ENCODE measurements at regions not wholly inside any gene's neighbourhood (a gene's known extent, or its start where the extent isn't known, plus 50 kb on each side); places are given as distances from the start of the nearest gene placed in this dataset.

GRCh38 chr14:89639687-89640086 lies 222.7 kb upstream of the FOXN3 start:
- FAIRE-seq (no peak), ATAC-seq (no peak), DNase-seq (ENCODE audit: low read depth, low spot score) (no peak)
- Histone ChIP-seq H4K20me1 (ENCODE audit: control insufficient read depth, insufficient read depth) (no peaks in the 10 kb centered on the region), H2AFZ (ENCODE audit: control insufficient read depth, low read depth, low read length) (no peak overlapping the region), H3K4me1 (ENCODE audit: control insufficient read depth, insufficient read depth, low read length) (peaks cover 6% of the 10 kb centered on the region), H3K27ac (ENCODE audit: control insufficient read depth, insufficient read depth) (no peak overlapping the region), H3K4me2 (ENCODE audit: control insufficient read depth, insufficient read depth) (no peak overlapping the region), H3K9ac (ENCODE audit: control insufficient read depth, insufficient read depth, low read length) (no peak overlapping the region), H3K79me2 (ENCODE audit: control insufficient read depth, insufficient read depth, low read length) (no peaks in the 10 kb centered on the region), H3K9me3 (replicated peaks; ENCODE audit: control insufficient read depth, insufficient read depth, low read length) (no peaks in the 10 kb centered on the region), H3K4me3 (no peak overlapping the region), H3K27me3 (replicated peaks in 1 of 2; ENCODE audit: control insufficient read depth in 2 of 2, insufficient read depth in 2 of 2, low read length in 1 of 2) (no peaks in the 10 kb centered on the region), H3K36me3 (ENCODE audit: control insufficient read depth in 2 of 2, insufficient read depth in 2 of 2, low read length in 1 of 2) (no peaks in the 10 kb centered on the region)
- SMC1A ChIA-PET (ENCODE audit: uncharacterized antibody, unreplicated experiment): no interaction called here
- BruUV-seq (replicated peaks): no TSS peak
- POLR2A ChIA-PET: no interaction called here
- 56% methylated on average over 1 of the region's 1 CpG for WGBS (ENCODE audit: insufficient coverage, insufficient replicate concordance, low lambda C conversion rate, missing lambda C conversion rate)
- intact Hi-C loops (cut with micrococcal nuclease; ENCODE audit: unreplicated experiment): loop anchor here (2.0 kb wide), 1 partner anchor 21 kb away; no protein-coding TSS in a partner anchor
- RAD21 ChIA-PET (ENCODE audit: unreplicated experiment): no interaction called here
- no peak for TF ChIP-seq KDM1A (IDR thresholded peaks at IDR 0.05; ENCODE audit: borderline replicate concordance)
- no peak for TF ChIP-seq NFIC (IDR thresholded peaks at IDR 0.05; ENCODE audit: low read depth, low read length)
- CTCF ChIA-PET: no interaction called here
- in situ Hi-C loops (cut with MboI): no loop called here

- Histone ChIP-seq H3K27ac (ENCODE audit: control insufficient read depth, insufficient read depth) (no peak overlapping the region), H4K20me1 (ENCODE audit: control insufficient read depth, insufficient read depth) (no peaks in the 10 kb centered on the region), H3K4me2 (ENCODE audit: control insufficient read depth, insufficient read depth) (no peak overlapping the region), H3K4me1 (ENCODE audit: control insufficient read depth, insufficient read depth, low read length) (peaks cover 6% of the 10 kb centered on the region), H3K27me3 (replicated peaks in 1 of 2; ENCODE audit: control insufficient read depth in 2 of 2, insufficient read depth in 2 of 2, low read length in 1 of 2) (no peaks in the 10 kb centered on the region), H3K9me3 (replicated peaks; ENCODE audit: control insufficient read depth, insufficient read depth, low read length) (no peaks in the 10 kb centered on the region), H2AFZ (ENCODE audit: control insufficient read depth, low read depth, low read length) (no peak overlapping the region), H3K36me3 (ENCODE audit: control insufficient read depth in 2 of 2, insufficient read depth in 2 of 2, low read length in 1 of 2) (no peaks in the 10 kb centered on the region), H3K9ac (ENCODE audit: control insufficient read depth, insufficient read depth, low read length) (no peak overlapping the region), H3K4me3 (no peak overlapping the region), H3K79me2 (ENCODE audit: control insufficient read depth, insufficient read depth, low read length) (no peaks in the 10 kb centered on the region)
- ATAC-seq (no peak), DNase-seq (ENCODE audit: low read depth, low spot score) (no peak), FAIRE-seq (no peak)
- RAD21 ChIA-PET (ENCODE audit: unreplicated experiment): no interaction called here
- in situ Hi-C loops (cut with MboI): no loop called here
- SMC1A ChIA-PET (ENCODE audit: uncharacterized antibody, unreplicated experiment): interaction anchor here (1.3 kb wide), 1 partner anchor 11 kb away, joined by 3 read pairs; no protein-coding TSS in a partner anchor
- no TSS peak for BruUV-seq (replicated peaks)
- intact Hi-C loops (cut with micrococcal nuclease; ENCODE audit: unreplicated experiment): no loop called here
- CTCF ChIA-PET: no interaction called here
- POLR2A ChIA-PET: no interaction called here
- WGBS (ENCODE audit: insufficient coverage, insufficient replicate concordance, low lambda C conversion rate, missing lambda C conversion rate): 58% methylated on average over 4 of the region's 4 CpGs
- no peak for TF ChIP-seq WRNIP1 (IDR thresholded peaks at IDR 0.05; ENCODE audit: borderline replicate concordance, low read depth, low read length)
- TF ChIP-seq BHLHE40 (IDR thresholded peaks at IDR 0.05; ENCODE audit: borderline replicate concordance in 1 of 2, low read depth in 2 of 2, low read length in 1 of 2): no peak
- TF ChIP-seq SMAD5 (IDR thresholded peaks at IDR 0.05; ENCODE audit: low read depth): no peak
- no peak for TF ChIP-seq NKRF (conservative IDR thresholded peaks at IDR 0.05)
- no peak for TF ChIP-seq SMAD1 (IDR thresholded peaks at IDR 0.05; ENCODE audit: low read depth, partially characterized antibody)
- no peak for TF ChIP-seq ATF7 (IDR thresholded peaks at IDR 0.05; ENCODE audit: low read depth)
- TF ChIP-seq SUZ12 (IDR thresholded peaks at IDR 0.05; ENCODE audit: unreplicated experiment): no peak
- TF ChIP-seq ZNF274 (IDR thresholded peaks at IDR 0.05; ENCODE audit: insufficient read depth, insufficient read length): no peak
- TF ChIP-seq TARDBP (IDR thresholded peaks at IDR 0.05; ENCODE audit: borderline replicate concordance): no peak
- no peak for TF ChIP-seq REST (IDR thresholded peaks at IDR 0.05; ENCODE audit: low read depth, low read length)
- no peak for TF ChIP-seq TCF3 (IDR thresholded peaks at IDR 0.05; ENCODE audit: borderline replicate concordance, insufficient read depth, low read depth, low read length)
- no peak for TF ChIP-seq MTA3 (IDR thresholded peaks at IDR 0.05; ENCODE audit: borderline replicate concordance, low read length)
- no peak for TF ChIP-seq ZSCAN29 (IDR thresholded peaks at IDR 0.05)
These were observed 221.9 kb upstream of the FOXN3 start for GRCh38 chr14:89638891-89639290.

All from GM12878 (cell line).